ENCODE measurements at regions not wholly inside any gene's neighbourhood (a gene's known extent, or its start where the extent isn't known, plus 50 kb on each side); places are given as distances from the start of the nearest gene placed in this dataset.

GRCh38 chr2:128605421-128605820 is 286.8 kb upstream of the HS6ST1 start:
- H3K27me3 Mint-ChIP-seq (ENCODE audit: unreplicated experiment), result peaks cover 2% of the 10 kb centered on the region
- no peak for DNase-seq
- H3K36me3 Mint-ChIP-seq (ENCODE audit: unreplicated experiment), result no peaks in the 10 kb centered on the region
- H3K4me3 Mint-ChIP-seq (ENCODE audit: unreplicated experiment), result no peak overlapping the region
- H3K4me1 Mint-ChIP-seq (ENCODE audit: low read depth, unreplicated experiment), result peaks cover 2% of the 10 kb centered on the region
- TF ChIP-seq CTCF (IDR thresholded peaks at IDR 0.05; ENCODE audit: partially characterized antibody, unreplicated experiment), result no peak
- H3K9me3 Mint-ChIP-seq (ENCODE audit: unreplicated experiment), result peaks cover 3% of the 10 kb centered on the region
- H3K27ac Mint-ChIP-seq (ENCODE audit: unreplicated experiment), result no peak overlapping the region

GRCh38 chr2:128605931-128606330 is 287.3 kb upstream of the HS6ST1 start:
- no peak overlapping the region for H3K27ac Mint-ChIP-seq (ENCODE audit: unreplicated experiment)
- no peak for DNase-seq
- TF ChIP-seq CTCF (IDR thresholded peaks at IDR 0.05; ENCODE audit: partially characterized antibody, unreplicated experiment), result no peak
- peaks cover 3% of the 10 kb centered on the region for H3K9me3 Mint-ChIP-seq (ENCODE audit: unreplicated experiment)
- H3K4me1 Mint-ChIP-seq (ENCODE audit: low read depth, unreplicated experiment), result peaks cover 2% of the 10 kb centered on the region
- no peak overlapping the region for H3K4me3 Mint-ChIP-seq (ENCODE audit: unreplicated experiment)
- peaks cover 2% of the 10 kb centered on the region for H3K27me3 Mint-ChIP-seq (ENCODE audit: unreplicated experiment)
- H3K36me3 Mint-ChIP-seq (ENCODE audit: unreplicated experiment), result no peaks in the 10 kb centered on the region

- Mint-ChIP-seq H3K27ac (ENCODE audit: unreplicated experiment) (no peak overlapping the region), H3K4me1 (ENCODE audit: low read depth, unreplicated experiment) (peaks cover 2% of the 10 kb centered on the region)
These were observed 288.2 kb upstream of the HS6ST1 start for GRCh38 chr2:128606837-128607236.

GRCh38 chr2:128607440-128607839 is 288.8 kb upstream of the HS6ST1 start:
- no peak for DNase-seq
- Mint-ChIP-seq H3K27ac (ENCODE audit: unreplicated experiment) (no peak overlapping the region), H3K9me3 (ENCODE audit: unreplicated experiment) (peaks cover 1% of the 10 kb centered on the region), H3K36me3 (ENCODE audit: unreplicated experiment) (no peaks in the 10 kb centered on the region), H3K27me3 (ENCODE audit: unreplicated experiment) (peaks cover 2% of the 10 kb centered on the region), H3K4me1 (ENCODE audit: low read depth, unreplicated experiment) (peaks cover 3% of the 10 kb centered on the region), H3K4me3 (ENCODE audit: unreplicated experiment) (no peak overlapping the region)
- TF ChIP-seq CTCF (IDR thresholded peaks at IDR 0.05; ENCODE audit: partially characterized antibody, unreplicated experiment), result no peak

More at GRCh38 chr2:128606837-128607236, 288.2 kb upstream of the HS6ST1 start:
- no peak overlapping the region for H3K4me3 Mint-ChIP-seq (ENCODE audit: unreplicated experiment)
- H3K36me3 Mint-ChIP-seq (ENCODE audit: unreplicated experiment), result no peaks in the 10 kb centered on the region
- TF ChIP-seq CTCF (IDR thresholded peaks at IDR 0.05; ENCODE audit: partially characterized antibody, unreplicated experiment), result no peak
- peaks cover 2% of the 10 kb centered on the region for H3K27me3 Mint-ChIP-seq (ENCODE audit: unreplicated experiment)
- H3K9me3 Mint-ChIP-seq (ENCODE audit: unreplicated experiment), result peaks cover 3% of the 10 kb centered on the region
- no peak for DNase-seq

GRCh38 chr2:128607911-128608506 is 289.3 kb upstream of the HS6ST1 start:
- no peak for DNase-seq
- TF ChIP-seq CTCF (IDR thresholded peaks at IDR 0.05; ENCODE audit: partially characterized antibody, unreplicated experiment), result no peak
- Mint-ChIP-seq H3K4me1 (ENCODE audit: low read depth, unreplicated experiment) (peaks cover 9% of the 10 kb centered on the region), H3K9me3 (ENCODE audit: unreplicated experiment) (peaks cover 1% of the 10 kb centered on the region), H3K27ac (ENCODE audit: unreplicated experiment) (no peak overlapping the region), H3K36me3 (ENCODE audit: unreplicated experiment) (no peaks in the 10 kb centered on the region), H3K4me3 (ENCODE audit: unreplicated experiment) (no peak overlapping the region), H3K27me3 (ENCODE audit: unreplicated experiment) (peaks cover 2% of the 10 kb centered on the region)

Data from glutamatergic neuron (in vitro differentiated cells).